Peyer's patch (tissue), 4 donors: ENCODE measurements at regions not wholly inside any gene's neighbourhood (a gene's known extent, or its start where the extent isn't known, plus 50 kb on each side); places are given as distances from the start of the nearest gene placed in this dataset.

Experiments
- CTCF ChIP-seq, 6 experiments: fragments of 450-650 bp in 4 of 6; fragments of 200-600 bp in 2 of 6; sonication (generic) in 1 of 6; IDR thresholded peaks; one replicate each; pipeline ENCODE4 v1.5.1; 2017 to 2019; ENCODE audit warnings: antibody characterized with exemption in 6 of 6, mild to moderate bottlenecking in 3 of 6, moderate library complexity in 1 of 6
- POLR2A ChIP-seq, 2 donors: fragments of 450-650 bp; IDR thresholded peaks; one replicate each; pipeline ENCODE4 v1.5.1; 2017; ENCODE audit warnings: antibody characterized with exemption in 2 of 2, mild to moderate bottlenecking in 2 of 2, moderate library complexity in 2 of 2

GRCh38 chr3:22777834-22778233 lies 425.3 kb upstream of the UBE2E2 start:
- TF ChIP-seq CTCF (IDR thresholded peaks at IDR 0.05): no peak
- TF ChIP-seq POLR2A (IDR thresholded peaks at IDR 0.05): no peak
